ENCODE measurements at regions not wholly inside any gene's neighbourhood (a gene's known extent, or its start where the extent isn't known, plus 50 kb on each side); places are given as distances from the start of the nearest gene placed in this dataset.

- TF ChIP-seq CTCF (IDR thresholded peaks at IDR 0.05) (no peak), POLR2A (IDR thresholded peaks at IDR 0.05) (no peak)
Observed at GRCh38 chr3:34017757-34018156, 219.3 kb downstream of the PDCD6IP start.

All from esophagus squamous epithelium (tissue), 4 donors.